NB4 (cell line): ENCODE measurements at regions not wholly inside any gene's neighbourhood (a gene's known extent, or its start where the extent isn't known, plus 50 kb on each side); places are given as distances from the start of the nearest gene placed in this dataset.

Experiments
- CTCF ChIP-seq: IDR thresholded peaks from one replicate; pipeline ENCODE4 v1.5.1; 2012; ENCODE audit warnings: low read depth, low read length
- MAX ChIP-seq: IDR thresholded peaks from 2 replicates; pipeline ENCODE4 v1.6.1; 2011; ENCODE audit warnings: low read depth, low read length
- MYC ChIP-seq: IDR thresholded peaks from 2 replicates; pipeline ENCODE4 v1.6.1; 2011; ENCODE audit warnings: low read depth, low read length
- POLR2A ChIP-seq: IDR thresholded peaks from 2 replicates; pipeline ENCODE4 v1.6.1; 2011; ENCODE audit warnings: mild to moderate bottlenecking; ENCODE audit not compliant: insufficient read length; ENCODE audit errors: extremely low read depth

GRCh38 chr9:85430659-85431338 lies 311.0 kb downstream of the AGTPBP1 start:
- TF ChIP-seq POLR2A (no peak), CTCF (no peak), MAX (no peak), MYC (no peak)
